ENCODE measurements at regions not wholly inside any gene's neighbourhood (a gene's known extent, or its start where the extent isn't known, plus 50 kb on each side); places are given as distances from the start of the nearest gene placed in this dataset.

GRCh38 chr4:37524267-37524666 is 161.9 kb downstream of the RELL1 start:
- TF ChIP-seq EZH2 (IDR thresholded peaks at IDR 0.05) (no peak), CTCF (IDR thresholded peaks at IDR 0.05) (no peak)

Data from neural progenitor cell (in vitro differentiated cells).